ENCODE measurements at regions not wholly inside any gene's neighbourhood (a gene's known extent, or its start where the extent isn't known, plus 50 kb on each side); places are given as distances from the start of the nearest gene placed in this dataset.

GRCh38 chr1:30310966-30311742, 412.2 kb downstream of the MATN1 start:
- DNase-seq, result no peak

GRCh38 chr1:30307182-30307581, 416.2 kb downstream of the MATN1 start:
- DNase-seq, result no peak

- no peak for DNase-seq
Measured at GRCh38 chr1:30305519-30305918, 417.9 kb downstream of the MATN1 start.

- no peak for DNase-seq
Measured at GRCh38 chr1:30305061-30305460, 418.3 kb downstream of the MATN1 start.

- DNase-seq, result no peak
Measured at GRCh38 chr1:30304080-30304479, 419.3 kb downstream of the MATN1 start.

GRCh38 chr1:30303387-30303786, 420.0 kb downstream of the MATN1 start:
- no peak for DNase-seq

- DNase-seq, result no peak
Measured at GRCh38 chr1:30302858-30303257, 420.5 kb downstream of the MATN1 start.

GRCh38 chr1:30300669-30301068, 422.7 kb downstream of the MATN1 start:
- DNase-seq, result no peak

GRCh38 chr1:30299393-30299792, 424.0 kb downstream of the MATN1 start:
- no peak for DNase-seq

- DNase-seq, result no peak
Measured at GRCh38 chr1:30295674-30296073, 427.7 kb downstream of the MATN1 start.

- no peak for DNase-seq
Measured at GRCh38 chr1:30295266-30295665, 428.1 kb downstream of the MATN1 start.

GRCh38 chr1:30294508-30294907, 428.9 kb downstream of the MATN1 start:
- DNase-seq, result no peak

GRCh38 chr1:30292451-30292850, 430.9 kb downstream of the MATN1 start:
- no peak for DNase-seq

- DNase-seq, result no peak
Measured at GRCh38 chr1:30291526-30291925, 431.9 kb downstream of the MATN1 start.

GRCh38 chr1:30290581-30290980, 432.8 kb downstream of the MATN1 start:
- no peak for DNase-seq

- no peak for DNase-seq
Measured at GRCh38 chr1:30287976-30288375, 435.4 kb downstream of the MATN1 start.

GRCh38 chr1:30286988-30287839, 436.2 kb downstream of the MATN1 start:
- DNase-seq, result no peak

- no peak for DNase-seq
Measured at GRCh38 chr1:30286241-30286987, 437.0 kb downstream of the MATN1 start.

GRCh38 chr1:30285501-30285932, 437.9 kb downstream of the MATN1 start:
- DNase-seq, result no peak

- DNase-seq, result no peak
Measured at GRCh38 chr1:30284728-30285475, 438.5 kb downstream of the MATN1 start.

GRCh38 chr1:30284226-30284625, 439.2 kb downstream of the MATN1 start:
- no peak for DNase-seq

GRCh38 chr1:30283199-30283962, 440.0 kb downstream of the MATN1 start:
- DNase-seq, result no peak
